A673 (cell line): ENCODE measurements at regions not wholly inside any gene's neighbourhood (a gene's known extent, or its start where the extent isn't known, plus 50 kb on each side); places are given as distances from the start of the nearest gene placed in this dataset.

Source experiments
- EZH2 ChIP-seq: fragments of 200-600 bp; sonication (generic); IDR thresholded peaks from 2 replicates; pipeline ENCODE4 v1.6.1; 2017; ENCODE audit warnings: borderline replicate concordance, low read depth, mild to moderate bottlenecking, mixed read lengths, antibody characterized with exemption, low read length; ENCODE audit not compliant: poor library complexity, severe bottlenecking
- TF ChIP-seq, protein P1 (sequence below): fragments of 300-800, 200-600 bp; sonication (generic); conservative IDR thresholded peaks from 2 replicates; pipeline ENCODE4 v1.5.1; 2017; ENCODE audit warnings: low read depth, mild to moderate bottlenecking, antibody characterized with exemption, low read length, moderate library complexity, mixed read lengths

DNA sequence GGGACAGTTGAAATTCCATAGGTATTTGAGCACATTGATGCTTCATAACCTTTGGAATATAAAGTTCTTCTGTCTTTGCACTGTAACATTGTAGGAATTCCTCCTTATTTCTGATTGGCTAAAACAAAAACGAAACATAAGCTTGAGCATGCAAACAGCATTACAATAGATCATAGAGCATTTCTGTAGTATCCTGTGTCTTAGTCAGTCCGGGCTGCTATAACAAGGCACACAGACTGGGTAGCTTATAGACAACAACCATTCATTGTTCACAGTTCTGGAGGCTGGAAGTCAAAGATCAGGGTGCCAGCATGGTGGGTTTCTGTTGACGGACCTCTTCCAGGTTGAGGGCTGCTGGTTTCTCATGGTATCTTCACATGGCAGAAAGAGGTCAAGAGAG, 188.7 kb upstream of the SOX21 start:
- TF ChIP-seq, protein P1, sequence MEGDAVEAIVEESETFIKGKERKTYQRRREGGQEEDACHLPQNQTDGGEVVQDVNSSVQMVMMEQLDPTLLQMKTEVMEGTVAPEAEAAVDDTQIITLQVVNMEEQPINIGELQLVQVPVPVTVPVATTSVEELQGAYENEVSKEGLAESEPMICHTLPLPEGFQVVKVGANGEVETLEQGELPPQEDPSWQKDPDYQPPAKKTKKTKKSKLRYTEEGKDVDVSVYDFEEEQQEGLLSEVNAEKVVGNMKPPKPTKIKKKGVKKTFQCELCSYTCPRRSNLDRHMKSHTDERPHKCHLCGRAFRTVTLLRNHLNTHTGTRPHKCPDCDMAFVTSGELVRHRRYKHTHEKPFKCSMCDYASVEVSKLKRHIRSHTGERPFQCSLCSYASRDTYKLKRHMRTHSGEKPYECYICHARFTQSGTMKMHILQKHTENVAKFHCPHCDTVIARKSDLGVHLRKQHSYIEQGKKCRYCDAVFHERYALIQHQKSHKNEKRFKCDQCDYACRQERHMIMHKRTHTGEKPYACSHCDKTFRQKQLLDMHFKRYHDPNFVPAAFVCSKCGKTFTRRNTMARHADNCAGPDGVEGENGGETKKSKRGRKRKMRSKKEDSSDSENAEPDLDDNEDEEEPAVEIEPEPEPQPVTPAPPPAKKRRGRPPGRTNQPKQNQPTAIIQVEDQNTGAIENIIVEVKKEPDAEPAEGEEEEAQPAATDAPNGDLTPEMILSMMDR, result no peak
- TF ChIP-seq EZH2, result no peak
